ENCODE measurements at regions not wholly inside any gene's neighbourhood (a gene's known extent, or its start where the extent isn't known, plus 50 kb on each side); places are given as distances from the start of the nearest gene placed in this dataset.

- no peak for TF ChIP-seq POLR2A (IDR thresholded peaks at IDR 0.05; ENCODE audit: low read length)
- TF ChIP-seq GATA1 (IDR thresholded peaks at IDR 0.05; ENCODE audit: low read depth, low read length): no peak
Measured at GRCh38 chr6:87945181-87945580, 102.5 kb upstream of the SPACA1 start.

Measured in erythroblast (primary cell).